ENCODE measurements at regions not wholly inside any gene's neighbourhood (a gene's known extent, or its start where the extent isn't known, plus 50 kb on each side); places are given as distances from the start of the nearest gene placed in this dataset.

DNA sequence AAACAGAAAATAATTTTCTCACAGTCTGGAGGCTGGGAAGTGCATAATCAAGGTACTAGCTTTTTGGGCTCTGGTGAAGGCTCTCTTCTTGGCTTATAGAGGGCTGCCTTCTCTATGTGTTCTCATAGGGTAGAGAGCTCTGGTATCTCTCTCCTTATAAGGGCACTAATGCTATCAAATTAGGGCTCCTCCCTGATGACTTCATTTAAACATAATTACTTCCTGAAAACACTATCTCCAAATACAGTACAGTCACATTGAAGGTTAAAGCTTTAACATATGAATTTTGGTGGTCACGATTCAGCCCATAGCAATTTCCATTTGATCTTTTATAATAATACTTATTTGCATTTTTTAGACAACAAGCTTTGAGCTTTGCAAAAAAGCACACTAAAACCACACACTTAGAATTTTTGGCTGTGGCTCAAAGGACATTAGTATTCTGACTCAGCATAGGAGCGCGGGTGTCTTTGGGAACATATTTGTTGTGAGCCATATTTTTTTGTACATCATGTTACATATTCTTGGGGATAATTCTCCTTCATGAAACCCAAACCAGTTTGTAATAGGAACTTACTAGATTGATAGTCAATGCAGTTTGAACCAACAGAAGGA, 808.1 kb upstream of the FBXO33 start:
- H3K18ac ChIP-seq (ENCODE audit: insufficient read length, low read depth, low read length) = no peak overlapping the region
- no peak overlapping the region for H3K4ac ChIP-seq (ENCODE audit: low read depth, low read length)
- H2AFZ ChIP-seq (ENCODE audit: low read length) = no peak overlapping the region
- H3K79me1 ChIP-seq (ENCODE audit: insufficient read depth, low read depth, low read length, poor library complexity, severe bottlenecking) = no peaks in the 10 kb centered on the region
- no peak overlapping the region for H2BK15ac ChIP-seq (ENCODE audit: low read depth, low read length)
- no peak overlapping the region for H3K56ac ChIP-seq (ENCODE audit: insufficient read length, low read depth, low read length)
- WGBS (ENCODE audit: extremely low coverage, insufficient read length, low lambda C conversion rate) = no CpG with 5 or more reads among the region's 3 CpGs
- H3K4me1 Mint-ChIP-seq = no peaks in the 10 kb centered on the region
- no peak for DNase-seq
- H3K27me3 ChIP-seq (ENCODE audit: insufficient read depth, low read length) = no peaks in the 10 kb centered on the region
- no peak overlapping the region for H3K27ac ChIP-seq (ENCODE audit: insufficient read length, low read depth, low read length)
- no peak overlapping the region for H3K23ac ChIP-seq (ENCODE audit: insufficient read length, low read depth, low read length)
- no peak overlapping the region for H3K4me3 Mint-ChIP-seq
- H3K4me2 ChIP-seq (ENCODE audit: insufficient read depth, insufficient read length, low read length) = no peak overlapping the region
- H2BK20ac ChIP-seq (ENCODE audit: low read depth, low read length, poor library complexity, severe bottlenecking) = no peak overlapping the region
- TF ChIP-seq, protein P1, sequence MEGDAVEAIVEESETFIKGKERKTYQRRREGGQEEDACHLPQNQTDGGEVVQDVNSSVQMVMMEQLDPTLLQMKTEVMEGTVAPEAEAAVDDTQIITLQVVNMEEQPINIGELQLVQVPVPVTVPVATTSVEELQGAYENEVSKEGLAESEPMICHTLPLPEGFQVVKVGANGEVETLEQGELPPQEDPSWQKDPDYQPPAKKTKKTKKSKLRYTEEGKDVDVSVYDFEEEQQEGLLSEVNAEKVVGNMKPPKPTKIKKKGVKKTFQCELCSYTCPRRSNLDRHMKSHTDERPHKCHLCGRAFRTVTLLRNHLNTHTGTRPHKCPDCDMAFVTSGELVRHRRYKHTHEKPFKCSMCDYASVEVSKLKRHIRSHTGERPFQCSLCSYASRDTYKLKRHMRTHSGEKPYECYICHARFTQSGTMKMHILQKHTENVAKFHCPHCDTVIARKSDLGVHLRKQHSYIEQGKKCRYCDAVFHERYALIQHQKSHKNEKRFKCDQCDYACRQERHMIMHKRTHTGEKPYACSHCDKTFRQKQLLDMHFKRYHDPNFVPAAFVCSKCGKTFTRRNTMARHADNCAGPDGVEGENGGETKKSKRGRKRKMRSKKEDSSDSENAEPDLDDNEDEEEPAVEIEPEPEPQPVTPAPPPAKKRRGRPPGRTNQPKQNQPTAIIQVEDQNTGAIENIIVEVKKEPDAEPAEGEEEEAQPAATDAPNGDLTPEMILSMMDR (conservative IDR thresholded peaks at IDR 0.05) = no peak
- no peak overlapping the region for H3T11ph ChIP-seq (ENCODE audit: low read length)
- no peaks in the 10 kb centered on the region for H3K27me3 Mint-ChIP-seq (ENCODE audit: low read depth)
- no peak overlapping the region for H3K14ac ChIP-seq (ENCODE audit: insufficient read depth, low read length)
- H2BK12ac ChIP-seq (ENCODE audit: insufficient read length, low read depth, low read length) = no peak overlapping the region
- no peaks in the 10 kb centered on the region for H3K79me2 ChIP-seq (ENCODE audit: insufficient read depth, low read length)
- no peak overlapping the region for H3K9ac ChIP-seq (ENCODE audit: extremely low read depth, insufficient read length, low read length)
- no peak overlapping the region for H4K8ac ChIP-seq (replicated peaks; ENCODE audit: insufficient read length, low read depth, low read length)
- no peak overlapping the region for H2BK120ac ChIP-seq (ENCODE audit: low read depth, low read length, poor library complexity, severe bottlenecking)
- no peak overlapping the region for H2BK5ac ChIP-seq (ENCODE audit: insufficient read length, low read length)
- no peak overlapping the region for H2AK5ac ChIP-seq (ENCODE audit: insufficient read length, low read length)
- no peaks in the 10 kb centered on the region for H3K23me2 ChIP-seq (ENCODE audit: insufficient read length, low read depth, low read length, poor library complexity, severe bottlenecking)
- H4K20me1 ChIP-seq (ENCODE audit: control insufficient read depth, insufficient read depth, insufficient read length) = no peaks in the 10 kb centered on the region
- H3K36me3 Mint-ChIP-seq (ENCODE audit: insufficient read depth in 1 of 3, low read depth in 3 of 3) = peaks cover 6 to 13% (median 7%) of the 10 kb centered on the region in 3 experiments; a peak in 5 of 7 replicates
- no peak overlapping the region for H4K5ac ChIP-seq (ENCODE audit: insufficient read length, low read depth, low read length)
- peak overlapping the region in 1 of 3 experiments; percentile 76; a peak in 1 of 7 replicates for H3K27ac Mint-ChIP-seq
- H4K91ac ChIP-seq (ENCODE audit: insufficient read length, low read depth, low read length) = no peak overlapping the region
- no peaks in the 10 kb centered on the region for H3K4me1 ChIP-seq (ENCODE audit: insufficient read depth, low read length)
- no peaks in the 10 kb centered on the region for H3K9me3 ChIP-seq (ENCODE audit: control insufficient read depth, low read depth, low read length)
- H3K9me3 Mint-ChIP-seq = peaks cover 11 to 19% of the 10 kb centered on the region in 2 experiments
